Muscle layer of duodenum (tissue), 2 donors: ENCODE measurements at regions not wholly inside any gene's neighbourhood (a gene's known extent, or its start where the extent isn't known, plus 50 kb on each side); places are given as distances from the start of the nearest gene placed in this dataset.

ENCODE experiments used
- H3K27ac ChIP-seq: one replicate; pipeline ENCODE4 v1.7.0; 2013; ENCODE audit warnings: mild to moderate bottlenecking, low read length
- H3K27me3 ChIP-seq: one replicate; pipeline ENCODE4 v1.7.0; 2013; ENCODE audit warnings: low read depth, mild to moderate bottlenecking, control low read depth, low read length
- H3K36me3 ChIP-seq, 2 donors: one replicate each; pipeline ENCODE4 v1.7.0; 2013; ENCODE audit warnings: low read length in 2 of 2, control low read depth in 1 of 2, mild to moderate bottlenecking in 1 of 2; ENCODE audit not compliant: insufficient read depth in 2 of 2, control insufficient read depth in 1 of 2
- H3K4me1 ChIP-seq, 2 donors: one replicate each; pipeline ENCODE4 v1.7.0; 2013; ENCODE audit warnings: low read length in 2 of 2, mild to moderate bottlenecking in 2 of 2, control low read depth in 1 of 2, moderate library complexity in 1 of 2; ENCODE audit not compliant: insufficient read depth in 2 of 2, control insufficient read depth in 1 of 2
- H3K4me3 ChIP-seq, 2 donors: one replicate each; pipeline ENCODE4 v1.7.0; 2013; ENCODE audit warnings: low read length in 2 of 2, low read depth in 1 of 2, mild to moderate bottlenecking in 1 of 2
- H3K9me3 ChIP-seq, 2 donors: one replicate each; pipeline ENCODE4 v1.7.0; 2013; ENCODE audit warnings: low read length in 2 of 2, control low read depth in 1 of 2, mild to moderate bottlenecking in 1 of 2; ENCODE audit not compliant: control insufficient read depth in 1 of 2
- donor health status: healthy.

DNA sequence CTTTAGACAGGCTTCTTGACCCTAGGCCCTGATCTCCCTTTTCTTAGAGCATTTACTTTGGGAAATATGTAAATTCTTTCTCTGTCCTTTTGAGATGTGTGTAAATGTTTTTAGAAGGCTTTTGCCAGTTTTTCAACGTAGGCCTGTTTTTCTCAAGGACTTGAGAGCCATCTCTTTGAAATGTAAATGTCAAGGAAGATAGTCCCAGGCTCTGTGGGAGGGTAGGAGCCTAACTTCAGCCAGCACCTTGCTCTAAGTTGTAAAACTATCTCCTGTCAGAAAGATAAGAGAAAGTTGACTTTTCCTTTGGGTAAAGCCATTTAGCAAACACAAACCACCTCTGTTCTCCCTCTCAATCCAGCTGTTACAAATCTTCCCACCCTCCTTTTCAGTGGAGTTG is 219.8 kb downstream of the RPS29 start:
- Histone ChIP-seq H3K4me1 (no peaks in the 10 kb centered on the region), H3K27me3 (no peaks in the 10 kb centered on the region), H3K36me3 (no peaks in the 10 kb centered on the region), H3K4me3 (no peak overlapping the region), H3K9me3 (no peaks in the 10 kb centered on the region), H3K27ac (no peak overlapping the region)

DNA sequence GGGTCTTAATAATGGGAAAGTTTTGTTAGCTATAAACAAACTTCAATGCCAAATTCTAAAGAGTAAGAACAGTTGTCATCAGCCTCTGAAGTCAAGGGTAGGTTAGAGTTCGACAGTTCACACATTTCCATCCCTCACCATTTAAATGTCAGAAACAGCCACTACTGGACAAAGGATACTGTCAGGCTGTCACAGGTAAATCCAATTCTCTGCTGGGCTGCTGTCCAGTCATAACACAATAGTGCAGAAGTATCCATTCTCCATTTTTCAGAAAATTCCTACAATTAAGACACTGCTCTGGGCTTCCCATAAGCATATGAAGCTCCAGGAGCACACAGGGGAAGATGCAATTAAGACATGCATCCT is 221.4 kb downstream of the RPS29 start:
- Histone ChIP-seq H3K4me1 (no peaks in the 10 kb centered on the region), H3K4me3 (no peak overlapping the region), H3K27ac (no peak overlapping the region), H3K36me3 (no peaks in the 10 kb centered on the region), H3K27me3 (no peaks in the 10 kb centered on the region), H3K9me3 (no peaks in the 10 kb centered on the region)

DNA sequence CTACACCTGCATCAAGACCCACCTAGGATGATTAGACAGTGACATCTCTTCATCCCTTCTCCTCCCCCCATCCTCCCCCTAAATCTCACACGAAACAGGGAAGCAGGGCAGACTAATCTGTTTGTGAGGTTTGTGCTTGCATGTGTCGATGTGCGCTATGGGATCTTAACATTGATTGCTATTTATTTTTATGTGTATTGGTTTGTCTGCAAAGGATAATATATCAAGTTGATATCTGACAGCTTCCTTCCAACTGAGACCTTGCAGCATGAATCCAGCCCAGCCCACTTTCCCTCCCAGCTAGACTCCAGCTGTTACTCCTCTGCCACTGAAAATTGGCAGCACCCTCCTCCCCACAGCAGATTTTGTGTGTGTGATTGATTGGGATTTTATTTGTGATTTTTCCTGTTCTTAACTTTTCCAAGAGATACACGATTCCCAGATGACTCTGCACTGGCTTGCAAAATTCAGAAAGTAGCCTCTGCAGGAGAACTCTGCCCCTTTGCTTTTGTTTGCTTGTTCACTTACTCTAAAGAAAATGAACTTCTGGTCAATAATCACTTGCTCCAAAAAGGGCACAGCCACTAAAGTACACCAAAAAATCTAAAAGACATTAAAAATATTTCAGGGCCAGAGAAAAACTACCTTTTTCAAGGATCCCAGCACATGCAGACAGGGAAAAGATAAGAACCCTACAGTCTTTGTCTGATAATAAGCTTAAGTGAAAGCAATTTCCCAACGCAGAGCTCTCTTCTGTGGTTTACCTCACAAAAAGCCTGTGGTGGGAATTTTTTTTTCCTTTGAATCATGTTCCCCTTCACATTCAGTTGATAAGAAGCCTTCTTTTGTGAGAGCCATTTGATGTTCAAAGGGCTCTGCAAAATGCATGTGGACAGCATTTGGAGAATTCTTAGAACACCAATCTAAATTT is 222.1 kb downstream of the RPS29 start:
- Histone ChIP-seq H3K9me3 (no peaks in the 10 kb centered on the region), H3K4me3 (no peak overlapping the region), H3K27me3 (no peaks in the 10 kb centered on the region), H3K4me1 (no peaks in the 10 kb centered on the region), H3K27ac (no peak overlapping the region), H3K36me3 (no peaks in the 10 kb centered on the region)

DNA sequence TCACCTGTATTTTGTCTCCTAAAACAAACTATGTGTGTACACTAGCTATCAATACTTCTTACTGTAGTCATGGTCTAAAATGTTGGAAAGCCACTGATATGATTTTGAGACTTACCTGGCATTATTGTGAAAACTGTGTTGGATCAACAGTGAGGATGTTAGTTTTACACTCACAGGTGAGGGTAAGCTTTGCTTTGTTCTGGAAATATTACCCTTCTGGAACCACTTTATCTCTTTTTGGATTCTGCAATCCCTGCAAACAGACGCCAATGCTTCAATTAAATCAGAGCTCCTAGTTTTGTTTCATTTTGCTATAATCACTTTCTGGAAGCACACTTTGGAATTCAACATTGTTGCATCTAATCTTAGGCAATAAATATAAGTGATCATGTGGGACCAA is 223.3 kb downstream of the RPS29 start:
- Histone ChIP-seq H3K27ac (no peak overlapping the region), H3K27me3 (no peaks in the 10 kb centered on the region), H3K4me1 (no peaks in the 10 kb centered on the region), H3K9me3 (no peaks in the 10 kb centered on the region), H3K36me3 (no peaks in the 10 kb centered on the region), H3K4me3 (no peak overlapping the region)

DNA sequence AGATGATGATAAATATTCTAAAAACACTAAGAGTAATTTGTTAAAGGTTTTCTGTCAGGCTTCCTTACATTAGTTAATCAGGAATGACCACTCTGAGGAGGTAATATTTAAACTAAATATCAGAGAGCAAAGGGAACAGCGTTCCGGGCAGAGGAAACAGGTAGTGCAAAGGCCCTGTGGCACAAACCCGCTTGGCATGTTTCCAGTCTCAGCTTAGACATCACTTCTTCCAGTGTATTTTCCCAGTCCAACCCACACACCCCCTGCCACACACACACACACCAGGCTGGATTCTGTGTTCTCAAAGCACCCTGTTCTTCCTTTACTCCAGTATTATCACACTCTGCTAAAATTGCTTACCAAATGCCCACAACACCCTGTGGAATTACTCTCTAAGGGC is 247.1 kb downstream of the RPS29 start:
- peaks cover 0 to 7% of the 10 kb centered on the region in 2 donors for H3K9me3 ChIP-seq

DNA sequence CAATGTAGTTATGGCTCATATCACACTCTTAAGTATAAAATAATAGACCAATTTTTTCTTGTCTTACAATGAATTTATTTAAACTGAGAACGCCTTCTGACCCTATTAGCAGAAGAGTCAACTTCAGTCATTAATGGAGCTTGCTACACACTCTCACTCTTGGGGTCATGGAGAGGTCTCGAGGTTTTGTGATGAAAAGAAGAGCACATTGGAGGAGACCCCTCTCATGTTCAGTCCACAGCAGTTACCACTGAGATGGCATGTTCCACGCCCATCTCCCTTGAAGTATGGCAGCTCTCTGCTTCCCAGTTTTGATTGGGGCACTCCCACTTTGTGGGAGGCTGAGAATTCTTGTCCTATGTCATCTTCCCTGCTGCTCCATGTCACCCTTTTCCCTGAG is 266.4 kb downstream of the RPS29 start:
- H3K9me3 ChIP-seq = no peaks in the 10 kb centered on the region
- H3K27me3 ChIP-seq = no peaks in the 10 kb centered on the region
- no peak overlapping the region for H3K4me3 ChIP-seq
- no peak overlapping the region for H3K27ac ChIP-seq
- H3K36me3 ChIP-seq = no peaks in the 10 kb centered on the region
- no peaks in the 10 kb centered on the region for H3K4me1 ChIP-seq

More for the DNA sequence above, 247.1 kb downstream of the RPS29 start:
- Histone ChIP-seq H3K27ac (no peak overlapping the region), H3K4me3 (no peak overlapping the region), H3K36me3 (no peaks in the 10 kb centered on the region), H3K27me3 (no peaks in the 10 kb centered on the region), H3K4me1 (no peaks in the 10 kb centered on the region)

DNA sequence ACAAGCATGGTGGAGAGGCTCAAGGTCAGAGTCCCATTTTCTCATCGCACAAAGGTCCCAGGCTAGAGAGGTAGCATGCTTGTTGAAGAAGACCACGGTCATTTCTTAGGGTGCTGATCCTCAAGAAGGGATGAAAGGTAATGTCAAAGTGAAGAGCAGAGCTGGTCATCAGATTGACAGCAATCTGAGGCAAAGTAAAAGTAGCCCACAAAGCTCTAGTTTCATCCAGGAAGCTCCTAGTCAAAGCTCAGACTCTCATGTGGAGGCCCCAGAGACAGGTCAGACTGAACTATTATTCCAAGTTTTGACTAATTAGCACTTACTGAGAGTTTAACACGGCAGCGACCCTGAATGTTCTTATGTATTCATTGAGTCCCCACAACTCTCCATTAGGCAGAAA is 270.6 kb downstream of the RPS29 start:
- Histone ChIP-seq H3K36me3 (no peaks in the 10 kb centered on the region), H3K27me3 (no peaks in the 10 kb centered on the region), H3K9me3 (no peaks in the 10 kb centered on the region), H3K4me1 (no peaks in the 10 kb centered on the region), H3K4me3 (no peak overlapping the region), H3K27ac (no peak overlapping the region)

DNA sequence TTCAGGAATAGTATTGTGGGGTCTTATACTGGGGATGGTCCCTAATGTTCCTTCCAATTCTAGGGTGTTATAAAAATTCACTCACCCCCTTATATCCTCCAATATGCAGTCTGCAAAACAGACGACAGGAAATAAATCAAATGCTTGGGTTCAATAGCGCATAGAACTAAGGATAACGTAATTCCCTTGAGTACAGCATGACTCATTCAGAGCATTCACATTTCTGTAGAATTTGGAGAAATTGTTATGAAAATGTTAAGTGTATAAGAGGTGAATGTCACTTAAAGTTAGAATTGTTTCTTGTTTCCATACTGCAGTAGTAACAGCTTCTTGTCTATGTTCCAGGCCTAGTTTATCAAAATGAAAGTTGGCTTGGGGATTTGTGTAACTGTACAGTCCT is 271.4 kb downstream of the RPS29 start:
- Histone ChIP-seq H3K4me1 (no peaks in the 10 kb centered on the region), H3K4me3 (no peak overlapping the region), H3K27me3 (no peaks in the 10 kb centered on the region), H3K27ac (no peak overlapping the region), H3K9me3 (no peaks in the 10 kb centered on the region), H3K36me3 (no peaks in the 10 kb centered on the region)

DNA sequence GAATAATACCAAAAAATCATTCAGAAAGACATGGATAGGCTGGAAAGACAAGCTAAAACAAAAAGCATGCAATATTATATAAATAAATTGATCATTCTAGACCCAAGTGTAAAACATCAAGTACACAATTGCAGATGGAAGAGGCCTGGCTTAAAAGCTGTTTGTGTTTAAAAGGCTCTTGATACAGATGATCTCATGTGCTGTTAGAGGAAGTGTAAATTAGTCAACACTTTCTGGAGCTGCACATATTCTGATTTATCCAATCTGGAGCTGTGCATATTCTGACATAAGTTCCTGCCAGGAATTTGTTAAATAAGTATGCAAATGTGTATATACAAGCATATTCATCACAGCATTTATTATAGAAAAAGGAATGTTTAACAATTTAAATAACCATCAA is 273.1 kb downstream of the RPS29 start:
- Histone ChIP-seq H3K9me3 (no peaks in the 10 kb centered on the region), H3K4me3 (no peak overlapping the region), H3K36me3 (no peaks in the 10 kb centered on the region), H3K27ac (no peak overlapping the region), H3K27me3 (no peaks in the 10 kb centered on the region), H3K4me1 (no peaks in the 10 kb centered on the region)

DNA sequence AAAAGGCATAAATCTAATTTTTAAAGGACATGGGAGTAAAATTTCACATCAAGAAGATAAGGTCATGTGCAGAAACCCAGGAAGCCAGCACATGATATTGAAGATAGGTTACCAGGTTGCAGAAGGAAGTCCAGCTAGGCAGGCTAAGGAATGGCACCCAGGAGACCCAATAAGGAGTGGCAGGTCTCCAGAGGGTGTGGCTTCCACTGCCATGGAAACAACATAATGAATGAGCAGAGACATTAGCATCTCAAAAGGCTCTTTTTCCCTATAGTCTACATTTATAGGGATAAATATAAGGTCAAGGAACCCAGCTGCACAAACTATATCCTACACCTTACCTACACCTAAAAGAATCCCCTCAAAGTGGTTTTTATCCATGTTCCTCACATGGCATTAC is 275.9 kb downstream of the RPS29 start:
- Histone ChIP-seq H3K9me3 (no peaks in the 10 kb centered on the region), H3K4me1 (no peaks in the 10 kb centered on the region), H3K36me3 (no peaks in the 10 kb centered on the region), H3K4me3 (no peak overlapping the region), H3K27ac (no peak overlapping the region), H3K27me3 (no peaks in the 10 kb centered on the region)

DNA sequence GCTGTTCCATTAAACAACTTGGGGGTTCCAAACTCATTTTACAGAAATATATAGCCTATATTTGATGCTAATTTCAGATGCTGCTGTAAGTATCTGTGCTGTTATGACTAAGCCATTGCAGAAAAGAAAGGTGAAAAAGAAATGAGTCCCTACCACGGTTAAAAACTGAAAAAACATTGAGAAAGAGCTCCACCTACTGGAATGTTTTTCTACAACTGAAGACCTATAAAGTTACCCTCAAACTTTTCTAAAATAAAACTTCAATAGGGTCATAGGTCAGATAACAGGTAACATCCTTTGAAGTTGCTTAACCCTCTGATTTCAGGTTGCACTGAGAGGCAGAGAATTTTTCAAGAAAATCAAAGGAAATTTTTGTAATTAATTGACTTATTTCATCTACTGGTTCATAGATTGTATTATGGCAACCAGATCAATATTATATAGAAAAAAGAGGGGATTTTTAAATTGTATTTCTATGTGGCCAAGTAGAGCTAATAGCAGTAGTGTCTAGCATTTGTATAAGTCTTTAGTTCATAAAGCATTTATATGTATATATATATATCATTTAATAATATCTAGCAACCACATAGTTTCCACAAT is 279.9 kb downstream of the RPS29 start:
- H3K27ac ChIP-seq = no peak overlapping the region
- H3K4me3 ChIP-seq = no peak overlapping the region
- H3K27me3 ChIP-seq = no peaks in the 10 kb centered on the region
- no peaks in the 10 kb centered on the region for H3K4me1 ChIP-seq
- H3K9me3 ChIP-seq = no peaks in the 10 kb centered on the region
- no peaks in the 10 kb centered on the region for H3K36me3 ChIP-seq
